Right cardiac atrium (tissue), 5 donors: ENCODE measurements at regions not wholly inside any gene's neighbourhood (a gene's known extent, or its start where the extent isn't known, plus 50 kb on each side); places are given as distances from the start of the nearest gene placed in this dataset.

Source experiments
- ATAC-seq, 2 donors: fragments of 200-7000 bp; cut with Tn5 transposase; one replicate each; pipeline versions ENCODE4 v1.8.0 to v1.9.1; 2020; ENCODE audit warnings: moderate library complexity in 2 of 2, mild to moderate bottlenecking in 1 of 2
- DNase-seq, 3 donors: peaks; one replicate each; pipeline ENCODE4 v3.0.0-alpha.2; 2020
- H3K27ac ChIP-seq: one replicate; pipeline ENCODE4 v1.5.1; 2013; ENCODE audit warnings: mild to moderate bottlenecking, low read length, control low read depth, moderate library complexity
- H3K27me3 ChIP-seq: one replicate; pipeline ENCODE4 v1.6.1; 2013; ENCODE audit not compliant: control insufficient read depth, insufficient read depth
- H3K4me1 ChIP-seq: one replicate; pipeline ENCODE4 v1.6.1; 2013; ENCODE audit warnings: low read length; ENCODE audit not compliant: control insufficient read depth, insufficient read depth
- H3K4me3 ChIP-seq: one replicate; pipeline ENCODE4 v1.5.1; 2013; ENCODE audit warnings: low read length, control low read depth
- H3K9me3 ChIP-seq: one replicate; pipeline ENCODE4 v1.6.1; 2013; ENCODE audit warnings: low read length; ENCODE audit not compliant: control insufficient read depth
- WGBS: extraction: QIAGEN DNeasy Blood & Tissue Kit; methylation state at CpG from one replicate; pipeline ENCODE4 v1.1.7; 2013; 5-methylcytosine and 5-hydroxymethylcytosine counted together
- intact Hi-C, 4 donors: fragments of 100-400 bp; cut with DNase I; formaldehyde crosslinking; loops; one replicate each; pipeline versions ENCODE4 v1.11.0 to v1.14.0; 2022 to 2023
- donor health status: healthy with polysubstance abuse.
- donor health status: DM: no; HTN: yes; CAD: no.
- donor health status: DM: no; HTN: no; CAD: no.
- donor health status: DM: no; HTN: yes; CAD: no; lungs with severe emphysema.
- donor health status: DM: yes; HTN: yes; CAD: no.

DNA sequence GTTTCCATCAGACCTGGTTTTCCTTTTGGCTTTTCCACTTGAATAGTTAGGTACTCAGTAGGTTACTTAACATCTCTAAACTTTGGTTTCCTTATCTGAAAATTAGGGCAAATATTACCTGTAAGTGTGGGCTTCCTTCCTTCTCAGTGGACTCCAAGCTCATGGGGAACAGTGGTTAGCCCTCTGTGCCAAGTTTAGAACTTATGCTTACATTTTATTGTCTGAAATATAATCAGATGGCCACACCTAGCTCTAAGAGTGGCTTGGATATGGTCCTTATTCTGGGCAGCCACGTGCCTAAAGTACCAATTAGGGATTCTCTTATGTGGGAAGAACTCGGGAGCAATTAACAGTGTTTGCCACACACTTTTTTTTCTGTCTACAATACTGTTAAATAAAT is 133.9 kb downstream of the UCHL1 start:
- DNase-seq (no peak), ATAC-seq (no peak)
- WGBS = 90% methylated on average over 2 of the region's 2 CpGs
- no peak overlapping the region for H3K4me3 ChIP-seq
- H3K27ac ChIP-seq = no peak overlapping the region
- intact Hi-C loops = no loop called here
- no peaks in the 10 kb centered on the region for H3K9me3 ChIP-seq
- no peaks in the 10 kb centered on the region for H3K4me1 ChIP-seq
- H3K27me3 ChIP-seq = no peaks in the 10 kb centered on the region

DNA sequence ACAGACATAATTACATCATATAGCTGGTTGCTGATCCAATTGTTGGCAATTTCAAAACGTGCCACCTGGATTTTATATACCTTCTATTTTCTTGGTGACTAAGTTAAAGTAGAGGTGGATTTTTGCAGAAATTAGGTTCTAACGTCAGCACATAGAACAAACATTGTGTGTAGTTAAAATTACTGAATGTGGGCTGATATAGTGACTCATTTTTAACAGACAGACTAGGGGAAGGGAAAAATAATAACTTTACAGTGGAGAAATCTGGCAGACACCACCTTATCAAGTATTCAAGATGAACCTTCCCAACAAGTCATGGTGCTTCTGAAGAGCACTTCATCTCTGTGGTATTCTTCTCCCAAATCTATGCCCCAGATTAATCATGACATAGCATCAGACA is 134.5 kb downstream of the UCHL1 start:
- intact Hi-C loops = no loop called here
- ATAC-seq = no peak
- H3K27me3 ChIP-seq = no peaks in the 10 kb centered on the region
- no peak for DNase-seq
- no peak overlapping the region for H3K27ac ChIP-seq
- WGBS = 90% methylated on average over 2 of the region's 2 CpGs
- no peak overlapping the region for H3K4me3 ChIP-seq
- H3K4me1 ChIP-seq = no peaks in the 10 kb centered on the region
- no peaks in the 10 kb centered on the region for H3K9me3 ChIP-seq

DNA sequence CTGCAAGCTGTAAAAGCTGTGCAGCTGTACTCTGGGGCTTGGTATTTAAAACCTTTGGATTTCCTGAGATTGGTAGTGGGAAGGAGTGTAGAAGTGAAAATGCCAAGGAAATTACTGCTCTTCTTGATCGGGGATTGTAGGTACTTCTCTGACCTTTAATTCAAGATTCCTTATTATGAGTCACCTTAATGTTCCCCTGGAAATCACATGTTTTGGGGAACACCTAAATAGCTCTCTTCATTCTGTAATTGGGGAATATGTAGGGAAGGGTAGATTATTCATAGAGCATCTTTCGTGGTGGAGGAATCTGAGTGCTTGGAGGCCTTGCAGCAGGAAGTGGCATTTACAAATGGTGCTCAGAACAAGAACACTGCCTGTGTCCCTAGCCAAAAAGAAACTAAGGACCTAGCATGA is 137.8 kb downstream of the UCHL1 start:
- Histone ChIP-seq H3K27ac (no peak overlapping the region), H3K4me3 (no peak overlapping the region), H3K4me1 (no peaks in the 10 kb centered on the region), H3K27me3 (no peaks in the 10 kb centered on the region), H3K9me3 (no peaks in the 10 kb centered on the region)
- ATAC-seq = no peak
- WGBS = 84% methylated on average over 2 of the region's 2 CpGs
- DNase-seq = no peak
- intact Hi-C loops = no loop called here

DNA sequence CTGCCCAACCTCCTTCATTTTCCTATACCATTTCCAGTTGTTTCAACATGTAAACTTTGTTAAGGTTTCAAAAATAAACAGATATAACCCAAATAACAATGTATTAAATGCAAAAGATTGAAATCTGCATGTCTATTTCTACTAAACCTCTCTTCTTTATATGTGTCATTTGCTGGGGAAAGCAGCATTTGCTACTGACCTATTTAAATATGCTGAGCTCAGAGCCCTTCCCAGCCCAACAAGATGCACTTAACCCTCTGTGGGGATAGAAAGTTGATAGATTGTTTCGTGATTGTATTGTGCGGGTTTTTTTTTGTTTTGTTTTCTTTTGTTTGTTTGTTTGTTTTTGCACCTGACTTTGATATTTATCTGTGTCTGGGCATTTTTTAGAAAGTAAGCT is 139.5 kb downstream of the UCHL1 start:
- no peaks in the 10 kb centered on the region for H3K4me1 ChIP-seq
- H3K4me3 ChIP-seq = no peak overlapping the region
- ATAC-seq (no peak), DNase-seq (no peak)
- 81% methylated on average over 2 of the region's 2 CpGs for WGBS
- H3K9me3 ChIP-seq = no peaks in the 10 kb centered on the region
- intact Hi-C loops = no loop called here
- H3K27me3 ChIP-seq = no peaks in the 10 kb centered on the region
- H3K27ac ChIP-seq = no peak overlapping the region

DNA sequence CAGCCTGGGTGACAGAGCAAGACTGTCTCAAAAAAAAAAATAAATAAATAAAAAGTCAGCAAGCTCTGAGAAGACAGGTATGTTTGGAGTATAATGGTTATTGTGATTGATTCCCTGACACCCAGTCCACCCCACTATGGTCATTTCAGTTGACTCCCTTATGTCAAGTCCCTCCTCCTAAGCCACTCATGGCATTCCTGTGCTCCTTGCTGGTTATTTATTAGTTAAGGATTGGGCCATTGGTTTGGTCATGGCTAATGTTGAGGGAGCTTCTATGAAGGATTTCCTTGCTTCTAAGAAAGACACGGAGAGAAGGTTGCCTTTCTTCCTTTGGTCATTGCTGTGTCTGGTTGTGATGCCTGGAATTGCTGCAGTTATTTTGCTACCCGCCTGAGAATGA is 140.1 kb downstream of the UCHL1 start:
- intact Hi-C loops = no loop called here
- Histone ChIP-seq H3K4me3 (no peak overlapping the region), H3K4me1 (no peaks in the 10 kb centered on the region)

DNA sequence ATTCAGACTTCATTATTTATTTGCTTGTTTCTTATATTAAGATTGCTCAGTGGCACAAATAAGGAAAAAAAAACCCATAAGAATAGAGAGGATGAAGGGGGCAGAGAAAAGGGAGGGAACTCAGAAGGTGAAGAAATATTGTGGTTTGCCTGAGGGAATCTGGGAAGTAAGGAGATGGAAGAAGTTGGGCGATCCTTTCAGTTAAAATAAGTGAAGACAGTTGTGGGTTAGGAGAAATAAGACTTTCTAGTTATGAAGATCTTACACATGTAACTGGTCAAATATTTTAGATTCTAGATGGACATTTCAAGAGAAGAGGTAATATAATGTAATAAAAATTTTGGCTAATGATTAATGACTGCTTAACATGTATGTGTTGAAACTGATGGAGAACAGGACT is 138.7 kb upstream of the LIMCH1 start:
- 86% methylated on average over 1 of the region's 1 CpG for WGBS
- Histone ChIP-seq H3K4me1 (no peaks in the 10 kb centered on the region), H3K9me3 (no peaks in the 10 kb centered on the region), H3K4me3 (no peak overlapping the region), H3K27me3 (no peaks in the 10 kb centered on the region), H3K27ac (no peak overlapping the region)
- ATAC-seq (no peak), DNase-seq (no peak)
- intact Hi-C loops = no loop called here

More for the DNA sequence above, 140.1 kb downstream of the UCHL1 start:
- 74% methylated on average over 2 of the region's 2 CpGs for WGBS
- ATAC-seq (no peak), DNase-seq (no peak)
- H3K9me3 ChIP-seq = no peaks in the 10 kb centered on the region
- no peaks in the 10 kb centered on the region for H3K27me3 ChIP-seq
- H3K27ac ChIP-seq = no peak overlapping the region

DNA sequence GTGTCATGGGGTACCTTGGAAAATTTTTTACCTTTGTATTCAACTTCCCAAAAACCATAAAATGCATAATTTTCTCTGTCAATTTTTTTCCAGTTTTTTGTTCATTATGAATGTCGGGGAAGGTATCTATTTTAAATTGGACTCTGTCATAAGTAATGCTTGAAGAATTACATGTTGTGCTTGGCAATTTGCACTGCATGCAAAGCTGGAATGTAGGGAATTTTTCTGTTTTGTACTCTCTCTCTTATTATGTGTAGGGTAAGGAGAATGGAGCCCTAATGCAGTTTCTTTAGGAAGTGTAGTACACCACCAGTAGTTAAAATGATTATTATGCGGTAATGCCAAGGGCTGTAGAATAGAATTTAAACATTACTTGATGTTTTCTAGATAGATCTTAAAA is 137.7 kb upstream of the LIMCH1 start:
- Histone ChIP-seq H3K4me1 (no peaks in the 10 kb centered on the region), H3K27me3 (no peaks in the 10 kb centered on the region), H3K9me3 (no peaks in the 10 kb centered on the region), H3K4me3 (no peak overlapping the region), H3K27ac (no peak overlapping the region)
- ATAC-seq = no peak
- DNase-seq = no peak
- intact Hi-C loops = no loop called here
- 81% methylated on average over 2 of the region's 2 CpGs for WGBS

DNA sequence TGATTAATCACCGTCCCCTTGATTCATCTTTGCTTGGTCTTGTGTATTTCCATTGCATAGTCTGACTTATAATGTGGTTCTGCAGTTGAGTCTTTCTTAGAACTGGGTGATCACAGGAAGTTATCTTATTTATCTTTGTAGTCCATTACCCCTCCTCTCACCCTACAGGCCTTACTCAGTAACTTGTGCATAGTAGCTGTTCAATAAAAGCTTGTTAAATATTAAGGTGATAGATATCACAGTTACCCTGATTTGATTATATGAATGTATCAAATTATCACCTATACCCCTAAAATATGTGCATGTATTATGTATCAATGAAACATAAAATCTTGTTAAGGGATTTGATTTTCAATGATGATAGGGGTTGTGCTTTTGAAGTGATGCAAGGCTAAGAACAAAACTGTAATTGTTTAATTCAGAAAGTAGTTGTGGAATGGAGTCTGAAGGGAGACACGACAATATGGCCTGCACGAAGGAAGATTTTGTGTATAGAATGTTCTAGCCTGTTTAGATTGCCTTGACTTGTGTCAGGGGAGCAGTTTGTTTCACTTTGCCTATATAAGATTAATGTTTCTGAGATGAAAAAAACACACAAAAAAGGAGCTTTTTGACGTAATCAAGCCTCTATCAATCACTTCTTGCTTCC is 132.4 kb upstream of the LIMCH1 start:
- DNase-seq = no peak
- Histone ChIP-seq H3K9me3 (no peaks in the 10 kb centered on the region), H3K27ac (no peak overlapping the region), H3K4me3 (no peak overlapping the region), H3K27me3 (no peaks in the 10 kb centered on the region), H3K4me1 (no peaks in the 10 kb centered on the region)
- no peak for ATAC-seq
- intact Hi-C loops = no loop called here
- 89% methylated on average over 4 of the region's 4 CpGs for WGBS

DNA sequence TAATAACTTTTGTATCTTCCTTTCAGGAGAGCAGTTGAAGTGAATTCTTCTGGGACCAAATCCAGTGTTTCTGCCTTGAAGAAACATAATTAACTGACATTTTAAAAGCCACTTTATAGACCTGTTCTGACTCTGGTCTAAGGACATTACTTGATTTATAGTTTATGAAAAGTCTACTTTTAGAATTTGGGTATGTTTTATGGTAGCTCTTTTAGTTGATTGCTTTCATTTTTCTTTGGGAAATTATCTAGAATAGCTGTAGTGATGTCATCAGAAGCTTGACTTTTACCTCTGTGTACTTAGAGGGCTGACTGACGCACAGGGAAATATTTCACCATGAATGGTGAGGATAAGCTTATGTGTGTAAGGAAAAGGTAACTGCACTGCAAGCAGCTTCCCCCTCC is 131.8 kb upstream of the LIMCH1 start:
- no peak overlapping the region for H3K27ac ChIP-seq
- WGBS = 88% methylated on average over 1 of the region's 1 CpG
- intact Hi-C loops = no loop called here
- H3K4me1 ChIP-seq = no peaks in the 10 kb centered on the region
- no peak for ATAC-seq
- DNase-seq = no peak
- no peaks in the 10 kb centered on the region for H3K27me3 ChIP-seq
- H3K4me3 ChIP-seq = no peak overlapping the region
- no peaks in the 10 kb centered on the region for H3K9me3 ChIP-seq

DNA sequence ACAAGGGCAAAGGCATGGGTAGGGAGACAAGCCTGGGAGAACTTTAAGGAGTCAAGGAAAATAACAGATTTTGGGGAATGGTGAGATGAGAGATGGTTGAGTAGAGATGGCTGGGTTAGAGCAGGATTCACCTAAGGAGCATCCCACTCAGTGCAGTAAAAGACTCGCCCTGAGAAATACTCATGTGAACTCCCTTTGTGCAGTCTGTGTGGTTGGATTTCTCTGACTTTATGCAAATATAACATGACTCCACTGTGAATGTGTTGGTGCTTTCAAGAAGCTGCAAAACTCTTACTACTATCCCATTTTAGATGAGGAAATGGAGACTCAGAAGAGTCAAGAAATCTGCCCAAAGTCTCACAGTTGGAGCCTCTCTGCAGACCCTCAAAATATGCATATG is 129.8 kb upstream of the LIMCH1 start:
- no peaks in the 10 kb centered on the region for H3K27me3 ChIP-seq
- no peaks in the 10 kb centered on the region for H3K9me3 ChIP-seq
- intact Hi-C loops = no loop called here
- no peaks in the 10 kb centered on the region for H3K4me1 ChIP-seq
- no peak overlapping the region for H3K4me3 ChIP-seq
- ATAC-seq (no peak), DNase-seq (no peak)
- H3K27ac ChIP-seq = no peak overlapping the region
- 92% methylated on average over 1 of the region's 1 CpG for WGBS

DNA sequence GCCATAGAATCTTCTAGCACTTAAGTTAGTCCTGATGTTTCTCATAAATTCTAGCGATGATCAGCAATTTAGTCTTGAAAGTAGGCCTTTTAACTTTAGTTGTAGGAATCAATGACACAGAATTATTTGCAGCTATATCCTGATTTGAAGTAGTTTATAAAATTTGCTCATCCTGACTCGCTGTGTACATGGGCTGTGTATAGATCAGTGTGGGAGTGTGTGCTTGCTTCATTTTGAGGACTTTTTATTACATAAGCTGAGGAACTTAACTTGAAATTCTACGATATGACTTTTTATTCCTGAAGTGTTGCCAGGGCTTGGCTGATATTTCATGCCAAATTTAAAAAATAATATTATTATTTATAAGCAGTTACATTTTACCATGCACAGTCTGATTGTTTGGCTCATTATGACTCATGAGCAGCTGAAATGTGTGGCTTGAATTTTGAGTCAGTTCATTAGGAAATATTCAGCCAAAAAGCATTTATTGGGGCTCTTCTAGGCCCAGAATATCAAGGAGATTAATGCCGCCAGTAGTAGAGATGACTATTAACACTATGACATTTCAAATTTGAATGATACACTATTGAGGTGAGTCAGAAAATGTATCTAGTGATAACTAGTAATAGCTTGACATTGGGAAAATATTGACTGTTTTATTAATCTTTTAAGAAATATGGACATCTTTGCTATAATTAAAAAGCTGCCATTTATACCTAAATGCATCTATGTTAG is 128.9 kb upstream of the LIMCH1 start:
- no peak for ATAC-seq
- H3K4me1 ChIP-seq = no peaks in the 10 kb centered on the region
- 52% methylated on average over 4 of the region's 4 CpGs for WGBS

DNA sequence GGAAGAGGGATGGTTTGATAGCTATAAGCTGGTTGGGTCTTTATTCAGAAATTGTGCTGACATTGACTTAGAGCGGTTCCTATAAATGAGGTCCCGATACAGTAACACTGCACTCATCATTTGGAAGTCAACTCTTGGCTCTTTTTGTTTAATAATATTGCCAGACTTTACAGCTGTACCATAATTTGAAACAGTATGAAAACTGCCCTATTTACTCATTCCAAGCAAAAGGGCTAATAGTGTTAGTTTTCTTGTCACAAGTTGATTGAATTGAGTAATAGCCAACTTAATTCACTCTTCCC is 128.4 kb upstream of the LIMCH1 start:
- no peaks in the 10 kb centered on the region for H3K9me3 ChIP-seq
- H3K27me3 ChIP-seq = no peaks in the 10 kb centered on the region
- no peaks in the 10 kb centered on the region for H3K4me1 ChIP-seq
- ATAC-seq (no peak), DNase-seq (no peak)
- 74% methylated on average over 2 of the region's 2 CpGs for WGBS
- no peak overlapping the region for H3K4me3 ChIP-seq
- intact Hi-C loops = no loop called here
- no peak overlapping the region for H3K27ac ChIP-seq

More for the DNA sequence above, 128.9 kb upstream of the LIMCH1 start:
- no peak overlapping the region for H3K27ac ChIP-seq
- DNase-seq = no peak
- no peak overlapping the region for H3K4me3 ChIP-seq
- no peaks in the 10 kb centered on the region for H3K27me3 ChIP-seq
- intact Hi-C loops = no loop called here
- no peaks in the 10 kb centered on the region for H3K9me3 ChIP-seq
